ENCODE measurements at regions not wholly inside any gene's neighbourhood (a gene's known extent, or its start where the extent isn't known, plus 50 kb on each side); places are given as distances from the start of the nearest gene placed in this dataset.

- DNase-seq (ENCODE audit: low read depth): no peak
These were observed 130.9 kb upstream of the RND3 start for GRCh38 chr2:150618245-150618895.

DNA sequence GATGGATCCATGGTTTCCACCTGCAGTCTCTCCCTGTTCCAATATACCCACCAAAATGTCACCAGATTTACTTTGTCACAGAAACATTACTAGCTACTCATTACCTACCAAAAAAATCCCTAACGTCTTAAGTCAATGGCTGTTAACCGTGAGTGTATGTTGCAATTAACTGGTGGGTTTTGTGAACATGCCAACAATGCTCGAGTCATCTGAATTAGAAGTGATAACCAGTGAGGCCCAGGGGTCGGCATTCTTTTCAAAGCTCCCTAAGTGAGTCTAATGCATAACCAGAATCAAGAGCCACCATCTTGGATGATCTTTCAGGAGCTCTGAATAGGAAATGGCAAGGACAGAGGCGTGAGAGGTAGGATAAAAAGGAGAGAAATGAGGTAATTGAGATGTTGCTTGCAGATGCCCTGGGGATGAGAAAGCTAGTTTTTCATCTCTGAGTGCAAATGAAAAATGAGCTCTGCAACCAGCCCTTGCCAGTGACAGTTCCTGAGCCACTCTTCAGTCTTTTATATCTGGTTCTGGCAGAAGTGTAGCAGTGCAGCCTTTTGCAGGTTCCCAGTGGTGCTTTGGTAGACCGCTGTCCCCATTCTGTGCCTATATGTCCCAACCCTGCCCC is 130.0 kb upstream of the RND3 start:
- DNase-seq (ENCODE audit: low read depth): no peak

- no peak for DNase-seq (ENCODE audit: low read depth)
These were observed 125.7 kb upstream of the RND3 start for GRCh38 chr2:150612957-150613710.

GRCh38 chr2:150610670-150611279 is 123.3 kb upstream of the RND3 start:
- peak; percentile 39 for DNase-seq (ENCODE audit: low read depth)

DNA sequence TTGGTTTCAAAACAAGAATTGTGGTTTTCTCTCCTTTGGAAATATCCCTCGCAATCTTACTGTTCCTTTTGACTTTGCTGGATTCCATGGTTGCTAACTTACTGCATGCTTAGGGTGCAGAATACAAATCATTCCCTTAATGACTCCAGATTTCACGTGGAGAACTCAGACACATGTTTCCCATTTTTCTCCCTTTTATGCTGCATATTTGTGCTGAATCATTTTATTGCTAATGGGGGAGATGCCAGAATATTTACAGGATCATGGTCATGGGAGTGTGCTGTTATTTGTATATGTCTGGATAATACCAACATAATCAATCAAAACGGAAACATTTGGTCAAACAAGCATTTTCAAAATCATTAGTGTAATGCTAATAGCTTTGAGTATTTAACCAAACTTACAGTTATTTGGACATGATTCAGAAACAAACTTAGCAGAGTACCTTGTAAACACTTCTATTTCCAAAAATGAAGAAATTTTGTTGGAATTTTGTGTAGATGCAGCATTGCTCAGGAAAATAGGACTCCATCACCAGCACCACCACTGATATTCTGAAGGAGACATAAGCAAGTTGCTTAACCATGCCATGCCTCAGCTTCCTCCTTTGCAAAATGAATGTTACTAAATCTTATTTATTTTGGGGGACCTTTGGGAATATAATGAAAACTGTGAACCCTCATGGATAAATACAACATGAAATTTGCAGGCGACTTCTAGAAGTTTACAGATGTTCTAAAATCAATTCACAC is 122.5 kb upstream of the RND3 start:
- no peak for DNase-seq (ENCODE audit: low read depth)

- DNase-seq (ENCODE audit: low read depth): no peak
These were observed 120.9 kb upstream of the RND3 start for GRCh38 chr2:150608341-150608740.

DNA sequence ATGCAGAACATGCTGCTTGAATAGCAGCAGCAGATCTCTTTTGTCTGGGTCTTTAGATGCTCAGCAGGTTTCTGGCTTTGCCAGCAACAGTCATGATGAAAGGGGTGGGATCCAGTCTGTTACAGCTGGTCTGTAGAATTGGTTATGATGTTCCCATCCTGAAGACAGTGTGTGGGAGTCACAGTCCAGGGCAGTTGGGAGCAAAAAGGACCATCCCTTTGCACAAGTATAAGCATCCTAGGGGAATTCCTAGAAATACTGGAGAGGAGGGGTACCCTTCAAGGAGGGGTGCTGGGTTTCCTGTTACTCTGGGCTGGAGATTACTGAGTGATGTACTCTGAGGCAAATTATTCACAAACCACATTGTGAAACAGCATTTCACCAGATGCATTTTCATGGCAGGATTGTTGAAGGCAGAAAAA is 119.9 kb upstream of the RND3 start:
- DNase-seq (ENCODE audit: low read depth): no peak

DNA sequence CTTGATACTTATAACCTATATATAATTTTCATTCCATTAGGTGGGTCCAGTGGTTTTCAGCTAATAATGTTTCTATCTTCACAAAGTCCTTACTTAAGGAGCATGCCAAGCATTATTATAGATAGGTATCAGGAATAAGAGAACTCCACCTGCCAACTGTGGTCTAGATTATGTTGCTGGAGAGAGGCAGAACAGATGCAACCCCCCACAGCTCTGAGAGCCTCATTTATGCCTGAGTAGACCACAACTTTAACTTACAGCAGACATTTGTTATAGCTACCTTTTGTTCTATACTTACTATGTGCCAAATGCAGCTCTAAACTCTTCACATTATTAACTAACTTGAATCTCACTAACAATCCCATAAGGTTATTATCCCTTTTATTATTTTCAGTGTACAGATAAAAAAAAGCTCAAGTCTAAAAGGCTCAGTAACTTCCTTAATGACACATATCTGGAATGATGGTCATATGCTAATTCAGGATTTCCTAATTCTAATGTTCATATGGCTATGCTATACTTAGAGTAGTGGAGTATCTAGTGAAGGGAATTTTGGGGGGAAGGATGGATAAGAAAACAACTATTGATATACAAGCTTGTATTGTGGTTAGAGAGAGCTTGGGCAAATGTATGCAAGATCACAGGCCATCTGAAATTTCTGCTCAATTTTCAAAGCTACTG is 119.1 kb upstream of the RND3 start:
- no peak for DNase-seq (ENCODE audit: low read depth)

DNA sequence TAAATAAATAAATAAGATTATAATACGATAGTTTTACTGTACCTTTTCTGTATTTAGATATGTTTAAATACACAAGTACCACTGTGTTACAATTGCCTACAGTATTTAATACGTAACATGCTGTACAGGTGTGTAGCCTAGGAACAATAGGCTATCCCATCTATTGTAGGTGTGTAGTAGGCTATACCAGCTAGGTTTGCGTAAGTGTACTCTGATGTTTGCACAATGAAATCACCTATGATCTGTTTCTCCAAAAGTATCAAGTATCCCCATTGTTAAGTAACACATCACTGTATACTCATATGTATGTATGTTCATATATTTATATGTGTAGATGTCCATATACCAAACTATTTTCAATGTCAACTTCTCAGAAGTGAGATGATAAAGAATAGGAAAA is 118.2 kb upstream of the RND3 start:
- DNase-seq (ENCODE audit: low read depth): no peak

GRCh38 chr2:150601280-150602038 is 114.0 kb upstream of the RND3 start:
- no peak for DNase-seq (ENCODE audit: low read depth)

DNA sequence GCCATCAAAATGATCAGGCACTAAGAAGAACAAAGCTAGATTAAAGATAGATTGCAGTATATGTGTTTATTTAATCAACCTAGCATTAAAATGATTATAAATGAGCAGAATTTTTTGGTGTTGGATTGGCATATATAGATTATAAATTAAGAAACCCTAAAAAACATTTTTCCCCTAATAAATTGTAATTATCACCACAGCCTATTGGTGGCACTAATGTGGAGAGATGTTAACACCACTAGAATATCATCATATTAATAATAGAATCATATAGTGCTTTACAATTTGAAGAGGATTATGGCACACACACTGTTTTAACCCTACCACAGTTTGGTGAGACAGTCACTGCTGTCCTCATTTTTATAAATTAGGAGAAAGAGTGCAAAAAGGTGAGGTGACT is 112.4 kb upstream of the RND3 start:
- no peak for DNase-seq (ENCODE audit: low read depth)

DNA sequence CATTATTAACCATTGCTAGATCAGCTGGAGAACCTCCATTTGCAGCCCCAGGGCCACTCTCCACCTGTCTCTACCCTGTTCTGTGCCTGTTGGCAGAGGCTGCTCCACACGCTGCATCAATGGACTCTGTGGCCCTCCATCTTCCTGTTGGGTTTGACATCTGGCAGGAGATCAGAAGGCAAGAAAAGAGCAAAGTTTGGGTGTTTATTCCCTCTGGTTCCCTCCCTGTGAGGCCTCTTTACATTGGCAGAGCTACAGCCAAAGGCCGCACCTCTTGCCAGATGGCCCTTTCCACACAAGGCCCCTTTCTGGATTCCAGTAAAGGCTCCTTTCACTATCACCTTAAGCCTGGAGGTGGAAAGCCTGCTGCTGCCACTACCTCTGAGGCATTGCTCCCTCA is 110.9 kb upstream of the RND3 start:
- DNase-seq (ENCODE audit: low read depth): no peak

GRCh38 chr2:150595803-150596470 is 108.5 kb upstream of the RND3 start:
- DNase-seq (ENCODE audit: low read depth): no peak

GRCh38 chr2:150594299-150594698 is 106.8 kb upstream of the RND3 start:
- DNase-seq (ENCODE audit: low read depth): no peak

DNA sequence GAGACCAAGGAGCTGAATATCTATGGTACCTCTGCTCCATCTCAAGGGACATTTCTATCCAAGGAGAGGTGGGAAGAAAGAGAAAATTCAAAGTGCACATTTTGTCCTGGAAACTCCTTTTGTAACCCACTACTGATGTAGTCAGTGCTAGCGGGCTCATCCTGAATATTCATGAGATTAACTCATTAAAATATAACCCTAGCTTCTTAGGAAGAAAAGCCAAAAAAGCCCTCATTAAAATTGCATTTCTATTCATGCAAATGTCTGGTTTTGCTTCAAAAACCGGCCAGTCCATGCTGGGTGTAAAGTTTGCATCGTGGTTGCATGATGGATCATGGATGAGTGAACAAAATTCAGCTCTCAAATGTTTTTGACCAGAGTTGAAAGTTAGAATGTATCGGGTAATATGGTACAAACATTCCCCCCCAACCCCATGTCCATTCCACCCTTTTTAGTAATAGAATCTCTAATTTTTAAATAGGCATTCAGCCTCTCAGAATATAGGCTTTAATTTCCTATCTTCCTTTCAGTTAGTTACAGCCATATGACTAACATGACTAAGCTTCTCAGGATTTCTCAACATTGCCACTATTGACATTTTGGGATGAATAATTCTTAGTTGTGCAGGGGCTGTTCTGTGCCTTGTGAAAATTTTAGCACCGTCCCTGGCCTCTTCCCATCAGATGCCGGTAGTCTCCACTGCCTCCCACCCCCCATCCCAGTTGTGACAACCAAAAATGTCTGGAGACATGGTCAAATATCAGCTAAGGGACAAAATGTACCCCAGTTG is 104.2 kb upstream of the RND3 start:
- peak; percentile 6 for DNase-seq (ENCODE audit: low read depth)

DNA sequence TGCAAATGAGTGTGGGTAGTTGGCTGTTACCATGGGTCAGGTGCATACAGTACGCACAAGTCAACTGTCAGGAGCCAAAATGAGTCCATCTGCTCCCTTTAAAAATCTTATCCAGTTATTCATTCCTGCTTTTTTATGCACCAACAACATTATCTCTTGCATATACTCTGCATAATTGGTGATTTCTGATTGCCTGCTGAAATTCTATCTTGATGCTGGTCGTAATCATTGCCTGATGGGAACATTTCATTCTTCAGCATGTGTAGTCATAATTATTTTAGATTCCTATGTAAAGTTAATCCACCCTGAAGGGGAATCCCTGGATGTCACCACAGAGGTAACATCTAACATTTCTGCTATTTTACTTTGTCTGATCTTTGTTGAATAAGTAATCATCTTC is 102.2 kb upstream of the RND3 start:
- no peak for DNase-seq (ENCODE audit: low read depth)

DNA sequence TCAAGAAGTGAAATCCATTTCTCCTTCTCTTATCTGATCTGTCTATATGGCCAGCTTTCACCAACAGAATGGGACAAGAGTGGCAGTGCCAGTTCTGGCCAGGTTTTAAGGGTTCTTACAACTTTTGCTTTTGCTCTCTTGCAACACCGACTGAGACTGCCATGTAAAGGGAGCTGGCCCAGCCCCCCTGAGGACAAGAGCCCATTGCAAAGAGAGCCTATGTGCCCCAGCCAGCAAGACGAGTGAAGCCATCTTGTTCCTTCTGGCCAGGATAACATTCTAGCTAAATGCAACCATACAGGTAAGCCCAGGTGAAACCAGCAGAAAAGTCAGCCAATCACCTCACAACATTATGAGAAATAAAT is 101.0 kb upstream of the RND3 start:
- DNase-seq (ENCODE audit: low read depth): no peak

GRCh38 chr2:150587547-150588505 is 100.4 kb upstream of the RND3 start:
- no peak for DNase-seq (ENCODE audit: low read depth)

Data from Daoy (cell line).